A549 (cell line): ENCODE measurements at regions not wholly inside any gene's neighbourhood (a gene's known extent, or its start where the extent isn't known, plus 50 kb on each side); places are given as distances from the start of the nearest gene placed in this dataset.

Experiments used
- BHLHE40 ChIP-seq: IDR thresholded peaks from 2 replicates; pipeline ENCODE4 v1.6.1; 2012; ENCODE audit warnings: low read depth, low read length, inconsistent platforms
- CBX8 ChIP-seq: fragments of 200-600 bp; sonication (generic); IDR thresholded peaks from 2 replicates; pipeline ENCODE4 v1.6.1; 2016
- EP300 ChIP-seq, 2 experiments: fragments of >200 bp; sonication (Bioruptor Twin); formaldehyde crosslinking; IDR thresholded peaks; 2 replicates in 1 of 2; 3 replicates in 1 of 2; pipeline ENCODE4 v1.6.1; 2016 to 2017
- ESRRA ChIP-seq: fragments of 150-350 bp; IDR thresholded peaks from 2 replicates; pipeline ENCODE4 v1.6.1; 2014; ENCODE audit warnings: mild to moderate bottlenecking, low read length, borderline replicate concordance
- MAFK ChIP-seq: fragments of 450-650 bp; IDR thresholded peaks from 2 replicates; pipeline ENCODE4 v1.6.1; 2014; ENCODE audit not compliant: partially characterized antibody
- POLR2A ChIP-seq: IDR thresholded peaks from 2 replicates; pipeline ENCODE4 v1.6.1; 2012; ENCODE audit warnings: mild to moderate bottlenecking, low read length
- RAD21 ChIP-seq, 2 experiments: fragments of >200 bp in 1 of 2; sonication (Bioruptor Twin) in 1 of 2; formaldehyde crosslinking in 1 of 2; IDR thresholded peaks in 1 of 2; conservative IDR thresholded peaks in 1 of 2; 2 replicates in 1 of 2; 3 replicates in 1 of 2; pipeline ENCODE4 v1.6.1; 2012 to 2018; ENCODE audit warnings: inconsistent platforms in 1 of 2
- RFX5 ChIP-seq: fragments of 450-650 bp; IDR thresholded peaks from 2 replicates; pipeline ENCODE4 v1.7.1; 2014; ENCODE audit warnings: antibody characterized with exemption, mild to moderate bottlenecking, moderate library complexity
- SMC3 ChIP-seq: fragments of >200 bp; sonication (Bioruptor Twin); formaldehyde crosslinking; IDR thresholded peaks from 3 replicates; pipeline ENCODE4 v1.6.1; 2018; ENCODE audit warnings: inconsistent platforms
- TF ChIP-seq, protein P1 (sequence below): IDR thresholded peaks from 2 replicates; pipeline ENCODE4 v1.6.1; 2012
- TF ChIP-seq, protein P2 (sequence below): fragments of >200 bp; sonication (Bioruptor Twin); formaldehyde crosslinking; IDR thresholded peaks from 3 replicates; pipeline ENCODE4 v1.5.1; 2016
- TF ChIP-seq, protein P3 (sequence below): fragments of 200-600 bp; sonication (generic); IDR thresholded peaks from 2 replicates; pipeline ENCODE4 v1.6.1; 2016; ENCODE audit warnings: antibody characterized with exemption, mild to moderate bottlenecking, moderate library complexity

DNA sequence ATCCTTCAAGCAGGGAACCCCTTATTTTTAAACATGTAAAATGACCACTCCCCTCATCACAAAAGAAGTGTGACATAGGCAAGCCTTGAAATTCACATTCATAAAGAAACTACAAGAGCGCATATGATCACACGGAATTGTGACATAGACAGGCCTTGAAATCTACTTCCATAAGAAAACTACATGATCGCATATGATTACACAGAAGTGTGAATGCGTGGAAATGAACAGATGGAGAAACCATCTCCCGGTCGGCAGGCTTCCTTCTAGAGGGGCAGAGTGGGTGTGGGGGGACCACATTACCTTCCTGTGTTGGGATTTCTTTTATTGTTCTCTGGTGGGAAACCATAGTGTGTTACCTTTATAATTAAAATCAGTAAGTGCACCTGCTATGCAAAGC lies 285.1 kb upstream of the ADARB2 start:
- TF ChIP-seq, protein P1, sequence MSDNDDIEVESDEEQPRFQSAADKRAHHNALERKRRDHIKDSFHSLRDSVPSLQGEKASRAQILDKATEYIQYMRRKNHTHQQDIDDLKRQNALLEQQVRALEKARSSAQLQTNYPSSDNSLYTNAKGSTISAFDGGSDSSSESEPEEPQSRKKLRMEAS = no peak
- TF ChIP-seq POLR2A = no peak
- TF ChIP-seq RAD21 (conservative IDR thresholded peaks at IDR 0.05 in 1 of 2, IDR thresholded peaks at IDR 0.05 in 1 of 2) = no peak
- TF ChIP-seq EP300 (IDR thresholded peaks at IDR 0.05) = no peak
- TF ChIP-seq, protein P2, sequence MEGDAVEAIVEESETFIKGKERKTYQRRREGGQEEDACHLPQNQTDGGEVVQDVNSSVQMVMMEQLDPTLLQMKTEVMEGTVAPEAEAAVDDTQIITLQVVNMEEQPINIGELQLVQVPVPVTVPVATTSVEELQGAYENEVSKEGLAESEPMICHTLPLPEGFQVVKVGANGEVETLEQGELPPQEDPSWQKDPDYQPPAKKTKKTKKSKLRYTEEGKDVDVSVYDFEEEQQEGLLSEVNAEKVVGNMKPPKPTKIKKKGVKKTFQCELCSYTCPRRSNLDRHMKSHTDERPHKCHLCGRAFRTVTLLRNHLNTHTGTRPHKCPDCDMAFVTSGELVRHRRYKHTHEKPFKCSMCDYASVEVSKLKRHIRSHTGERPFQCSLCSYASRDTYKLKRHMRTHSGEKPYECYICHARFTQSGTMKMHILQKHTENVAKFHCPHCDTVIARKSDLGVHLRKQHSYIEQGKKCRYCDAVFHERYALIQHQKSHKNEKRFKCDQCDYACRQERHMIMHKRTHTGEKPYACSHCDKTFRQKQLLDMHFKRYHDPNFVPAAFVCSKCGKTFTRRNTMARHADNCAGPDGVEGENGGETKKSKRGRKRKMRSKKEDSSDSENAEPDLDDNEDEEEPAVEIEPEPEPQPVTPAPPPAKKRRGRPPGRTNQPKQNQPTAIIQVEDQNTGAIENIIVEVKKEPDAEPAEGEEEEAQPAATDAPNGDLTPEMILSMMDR = no peak
- TF ChIP-seq SMC3 = no peak
- TF ChIP-seq MAFK = no peak
- TF ChIP-seq CBX8 = no peak
- no peak for TF ChIP-seq BHLHE40
- TF ChIP-seq, protein P3, sequence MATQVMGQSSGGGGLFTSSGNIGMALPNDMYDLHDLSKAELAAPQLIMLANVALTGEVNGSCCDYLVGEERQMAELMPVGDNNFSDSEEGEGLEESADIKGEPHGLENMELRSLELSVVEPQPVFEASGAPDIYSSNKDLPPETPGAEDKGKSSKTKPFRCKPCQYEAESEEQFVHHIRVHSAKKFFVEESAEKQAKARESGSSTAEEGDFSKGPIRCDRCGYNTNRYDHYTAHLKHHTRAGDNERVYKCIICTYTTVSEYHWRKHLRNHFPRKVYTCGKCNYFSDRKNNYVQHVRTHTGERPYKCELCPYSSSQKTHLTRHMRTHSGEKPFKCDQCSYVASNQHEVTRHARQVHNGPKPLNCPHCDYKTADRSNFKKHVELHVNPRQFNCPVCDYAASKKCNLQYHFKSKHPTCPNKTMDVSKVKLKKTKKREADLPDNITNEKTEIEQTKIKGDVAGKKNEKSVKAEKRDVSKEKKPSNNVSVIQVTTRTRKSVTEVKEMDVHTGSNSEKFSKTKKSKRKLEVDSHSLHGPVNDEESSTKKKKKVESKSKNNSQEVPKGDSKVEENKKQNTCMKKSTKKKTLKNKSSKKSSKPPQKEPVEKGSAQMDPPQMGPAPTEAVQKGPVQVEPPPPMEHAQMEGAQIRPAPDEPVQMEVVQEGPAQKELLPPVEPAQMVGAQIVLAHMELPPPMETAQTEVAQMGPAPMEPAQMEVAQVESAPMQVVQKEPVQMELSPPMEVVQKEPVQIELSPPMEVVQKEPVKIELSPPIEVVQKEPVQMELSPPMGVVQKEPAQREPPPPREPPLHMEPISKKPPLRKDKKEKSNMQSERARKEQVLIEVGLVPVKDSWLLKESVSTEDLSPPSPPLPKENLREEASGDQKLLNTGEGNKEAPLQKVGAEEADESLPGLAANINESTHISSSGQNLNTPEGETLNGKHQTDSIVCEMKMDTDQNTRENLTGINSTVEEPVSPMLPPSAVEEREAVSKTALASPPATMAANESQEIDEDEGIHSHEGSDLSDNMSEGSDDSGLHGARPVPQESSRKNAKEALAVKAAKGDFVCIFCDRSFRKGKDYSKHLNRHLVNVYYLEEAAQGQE = no peak
- no peak for TF ChIP-seq ESRRA
- no peak for TF ChIP-seq RFX5
